GF-D8 (cell line): ENCODE measurements at regions not wholly inside any gene's neighbourhood (a gene's known extent, or its start where the extent isn't known, plus 50 kb on each side); places are given as distances from the start of the nearest gene placed in this dataset.
"Not testable (repeated sequence)": the region's sequence is repeated elsewhere in the genome, so short reads cannot be mapped to it uniquely, and the experiment has no call there.

Experiments used
- DNase-seq: peaks from one replicate; lab custom pipeline; 2025; lab: John Stamatoyannopoulos, UW

GRCh38 chr1:73854527-73854926 is 343.4 kb downstream of the LRRIQ3 start:
- no peak for DNase-seq

- DNase-seq: no peak
These were observed 355.5 kb downstream of the LRRIQ3 start for GRCh38 chr1:73842436-73842835.

DNA sequence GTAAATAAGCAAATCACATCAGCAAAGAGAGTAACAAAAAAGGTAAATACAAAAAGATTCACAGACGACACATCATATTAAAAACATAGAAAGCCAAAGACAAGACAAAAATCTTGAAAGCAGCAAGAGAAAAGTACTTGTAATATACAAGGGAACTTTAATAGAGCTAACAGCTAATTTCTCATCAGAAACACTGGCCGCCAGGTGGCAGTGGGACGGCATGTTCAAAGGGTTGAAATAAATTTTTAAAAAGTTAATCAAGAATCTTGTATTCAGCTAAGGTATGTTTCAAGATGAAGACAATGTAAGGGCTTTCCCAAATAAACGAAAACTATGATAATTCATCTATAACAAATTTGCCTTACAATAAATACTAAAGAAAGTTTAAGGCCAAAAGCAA is 358.1 kb downstream of the LRRIQ3 start:
- no peak for DNase-seq

DNA sequence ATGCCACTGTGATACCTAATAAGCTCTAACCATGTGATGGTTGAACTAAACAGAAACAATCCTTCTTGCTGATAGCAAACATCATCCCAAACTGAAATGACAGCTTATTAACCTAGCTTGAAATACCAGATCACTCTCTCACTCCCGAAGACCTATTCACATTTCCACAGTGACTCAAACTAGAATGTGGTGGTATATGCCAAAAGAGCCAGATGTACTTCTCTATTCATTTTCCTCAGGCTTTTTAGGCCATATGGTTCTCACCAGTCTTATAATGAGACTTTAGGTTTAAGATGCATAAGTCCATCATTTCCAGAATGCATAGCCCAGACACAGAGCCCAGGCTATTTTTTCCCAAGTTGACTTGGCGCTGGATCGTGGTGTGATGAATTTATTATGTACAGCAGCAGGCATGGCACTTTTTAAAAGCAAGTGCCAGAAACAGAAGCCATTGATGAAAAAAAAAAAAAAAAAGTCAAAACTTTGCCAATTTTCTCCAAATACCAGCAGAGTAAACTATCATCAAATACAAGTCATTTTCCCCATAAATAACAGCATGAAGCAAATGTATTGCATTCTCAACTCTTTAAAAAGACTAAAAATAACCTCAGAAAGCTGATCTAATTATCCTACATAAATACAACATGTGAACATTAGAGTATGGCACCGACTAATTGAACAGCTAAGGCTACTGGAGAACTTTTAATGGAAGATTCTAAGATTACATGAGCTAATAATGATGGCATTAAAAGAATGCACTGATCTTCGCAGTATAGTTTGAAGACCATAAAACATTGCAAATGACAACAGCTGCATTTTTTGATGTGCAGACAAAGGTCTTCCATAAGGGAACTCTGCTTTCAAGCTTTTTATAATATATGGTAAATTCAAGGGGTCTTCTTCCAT is 365.4 kb downstream of the LRRIQ3 start:
- DNase-seq: no peak

DNA sequence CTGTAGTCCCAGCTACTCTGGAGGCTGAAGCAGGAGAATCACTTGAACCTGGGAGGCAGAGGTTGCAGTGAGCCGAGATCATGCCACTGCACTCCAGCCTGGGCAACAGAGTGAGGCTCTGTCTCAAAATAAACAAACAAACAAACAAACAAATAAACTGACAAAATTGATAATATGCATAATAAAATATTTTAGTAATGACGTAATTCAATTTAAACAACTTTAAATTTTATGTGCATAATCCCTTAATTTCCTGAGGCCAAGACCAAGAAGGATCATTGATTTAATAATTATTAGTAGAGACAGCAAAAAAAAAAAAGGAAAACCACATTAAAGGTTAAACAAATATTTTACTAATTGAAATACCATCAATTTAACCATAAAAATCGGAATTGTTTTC is 370.7 kb downstream of the LRRIQ3 start:
- DNase-seq: not testable (repeated sequence)

DNA sequence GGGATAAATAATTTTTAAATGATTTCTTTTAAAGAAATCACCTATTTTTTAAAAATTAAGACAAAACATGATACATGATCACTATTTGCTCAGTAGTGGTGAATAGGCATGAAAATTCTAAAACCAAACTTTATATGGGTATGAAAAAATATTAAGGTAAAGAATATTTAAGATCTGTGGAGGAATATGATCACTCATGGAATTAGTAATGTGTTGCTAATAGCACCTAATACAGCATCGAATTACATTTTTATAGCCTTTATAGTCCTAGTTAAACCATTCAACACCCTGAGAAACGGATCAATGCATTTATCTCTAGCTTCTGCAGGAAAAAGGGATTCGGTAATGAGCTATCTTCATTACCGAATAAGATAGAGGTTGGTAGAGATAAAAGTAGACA is 373.9 kb downstream of the LRRIQ3 start:
- no peak for DNase-seq

GRCh38 chr1:73821520-73821919 is 376.5 kb downstream of the LRRIQ3 start:
- no peak for DNase-seq

- no peak for DNase-seq
These were observed 377.1 kb downstream of the LRRIQ3 start for GRCh38 chr1:73820843-73821242.

GRCh38 chr1:73813716-73814115 is 384.3 kb downstream of the LRRIQ3 start:
- no peak for DNase-seq

GRCh38 chr1:73813236-73813635 is 384.7 kb downstream of the LRRIQ3 start:
- no peak for DNase-seq

DNA sequence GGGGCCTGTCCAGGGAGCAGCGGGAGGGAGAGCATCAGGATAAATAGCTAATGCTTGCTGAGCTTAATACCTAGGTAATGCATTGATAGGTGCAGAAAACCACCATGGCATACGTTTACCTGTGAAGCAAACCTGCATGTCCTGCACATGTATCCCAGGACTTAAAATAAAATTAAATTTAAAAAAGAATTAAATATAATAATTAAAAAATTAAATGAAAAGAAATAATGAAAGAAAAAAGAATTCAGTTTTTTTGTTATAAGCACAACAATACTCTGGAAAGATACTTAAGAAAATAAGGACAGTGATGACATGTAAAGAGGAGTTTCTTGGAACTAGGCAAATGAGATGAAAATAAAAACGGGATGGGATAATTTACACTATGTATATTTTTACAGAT is 386.2 kb downstream of the LRRIQ3 start:
- no peak for DNase-seq

DNA sequence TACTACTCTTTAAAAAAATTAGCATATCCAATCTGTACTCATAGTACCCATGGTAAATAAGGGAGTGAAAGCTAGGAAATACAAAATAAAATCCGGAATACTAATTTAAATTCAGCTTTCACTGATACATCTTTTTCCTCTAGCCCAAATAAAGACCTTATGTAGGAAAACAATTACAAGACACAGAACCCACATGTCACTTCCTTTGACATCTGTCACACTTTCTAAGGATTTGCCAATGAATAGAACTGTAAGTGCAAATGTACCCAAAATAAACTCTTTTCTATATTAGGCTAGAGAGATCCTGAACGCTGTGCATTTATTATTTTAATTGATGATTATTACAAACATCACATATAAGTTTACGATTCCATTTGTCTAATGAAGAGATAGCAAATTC is 393.0 kb downstream of the LRRIQ3 start:
- DNase-seq: no peak

- DNase-seq: no peak
These were observed 394.6 kb downstream of the LRRIQ3 start for GRCh38 chr1:73803380-73803779.

GRCh38 chr1:73801912-73802429 is 396.0 kb downstream of the LRRIQ3 start:
- no peak for DNase-seq

DNA sequence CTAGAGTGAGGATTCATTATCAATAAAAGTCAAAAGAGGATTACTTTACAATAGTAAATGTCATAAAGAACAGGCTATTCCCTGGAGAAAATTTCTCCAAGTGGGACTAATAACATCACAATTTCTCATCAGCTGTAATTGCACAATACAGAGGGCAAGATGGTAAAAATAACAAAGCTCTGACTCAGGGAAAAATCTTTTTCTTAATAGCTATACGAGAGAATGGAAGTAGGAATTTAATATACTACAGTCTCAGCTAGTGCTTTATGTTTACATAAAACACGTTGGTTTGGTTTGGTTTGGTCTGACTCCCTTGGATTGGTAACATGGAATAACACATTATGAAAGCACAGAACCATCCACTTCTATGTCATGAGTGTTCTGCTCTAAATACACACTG is 397.6 kb downstream of the LRRIQ3 start:
- no peak for DNase-seq

DNA sequence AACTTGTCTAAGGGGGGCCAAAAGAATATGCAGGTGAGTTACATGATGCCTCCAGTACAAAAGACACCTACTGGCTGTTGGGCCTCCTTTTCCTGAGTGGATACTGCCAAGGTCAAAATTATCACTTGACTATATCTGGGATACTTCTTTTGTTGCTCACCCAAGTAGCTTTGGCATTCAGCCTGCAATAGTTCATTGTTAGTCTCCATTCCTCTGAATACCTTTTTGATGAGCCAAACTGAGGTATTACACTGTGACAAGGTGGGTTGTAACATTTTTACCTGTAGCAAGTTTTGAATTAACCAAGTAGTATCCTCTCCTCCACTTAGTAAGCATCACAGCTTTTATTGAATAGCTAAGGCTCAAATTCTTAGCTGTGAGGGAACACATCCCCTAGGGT is 408.0 kb downstream of the LRRIQ3 start:
- DNase-seq: no peak

DNA sequence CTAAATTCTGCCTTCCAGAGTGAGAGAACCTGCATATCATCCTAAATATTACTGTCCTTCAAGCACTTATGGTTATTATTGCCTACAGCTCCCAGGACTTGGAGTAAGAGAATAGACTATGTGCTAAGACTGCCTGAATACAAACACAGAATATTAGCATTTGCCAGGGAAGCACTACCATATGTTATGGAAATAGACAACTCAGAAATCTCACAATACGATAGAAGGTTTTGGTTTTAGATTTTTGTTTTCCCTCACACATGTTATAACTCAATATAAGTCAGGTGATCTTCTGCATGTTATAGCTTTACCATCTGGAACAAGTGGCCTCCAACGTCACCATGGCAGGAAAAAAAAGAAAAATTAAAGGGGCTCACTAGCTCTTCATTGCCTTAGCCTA is 413.9 kb downstream of the LRRIQ3 start:
- no peak for DNase-seq

GRCh38 chr1:73783352-73783751 is 414.6 kb downstream of the LRRIQ3 start:
- DNase-seq: no peak

- DNase-seq: no peak
These were observed 415.1 kb downstream of the LRRIQ3 start for GRCh38 chr1:73782901-73783300.

DNA sequence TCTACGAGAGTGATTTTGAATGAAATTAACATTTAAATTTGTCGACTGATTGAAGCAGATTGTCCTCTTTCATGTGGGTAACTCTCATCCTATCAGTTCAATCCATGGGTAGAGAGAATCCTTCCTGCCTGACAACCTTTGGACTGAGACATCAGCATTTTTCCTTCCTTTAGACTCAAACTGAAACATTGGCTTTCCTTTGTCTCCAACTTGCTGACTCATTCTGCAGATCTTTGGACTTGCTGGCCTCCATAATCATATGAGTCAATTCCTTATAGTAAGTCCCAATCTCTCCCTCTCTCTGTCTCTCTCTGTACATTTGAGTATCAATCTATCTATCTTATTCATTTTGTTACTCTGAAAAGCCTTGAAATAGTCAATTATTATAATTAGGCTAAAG is 416.7 kb downstream of the LRRIQ3 start:
- DNase-seq: no peak

DNA sequence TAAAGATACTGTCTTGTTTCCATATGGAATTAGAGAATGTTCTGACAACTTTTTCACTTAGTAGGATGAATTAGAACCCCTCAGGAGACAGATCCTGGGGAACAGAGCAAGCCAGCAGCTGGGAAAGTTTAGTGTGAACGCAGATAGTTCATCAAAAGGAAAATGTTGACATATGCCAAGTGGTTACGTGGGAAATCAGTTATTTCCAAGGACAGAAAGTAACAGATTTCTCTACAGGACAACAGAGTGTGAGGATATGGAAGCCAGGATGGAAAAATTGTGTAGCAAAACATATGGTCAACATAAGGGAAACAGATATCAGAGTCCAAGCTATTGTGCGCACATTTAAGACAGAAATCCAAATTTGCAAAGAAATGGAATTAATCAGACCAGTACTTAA is 419.5 kb downstream of the LRRIQ3 start:
- no peak for DNase-seq

GRCh38 chr1:73775896-73776295 is 422.1 kb downstream of the LRRIQ3 start:
- no peak for DNase-seq

DNA sequence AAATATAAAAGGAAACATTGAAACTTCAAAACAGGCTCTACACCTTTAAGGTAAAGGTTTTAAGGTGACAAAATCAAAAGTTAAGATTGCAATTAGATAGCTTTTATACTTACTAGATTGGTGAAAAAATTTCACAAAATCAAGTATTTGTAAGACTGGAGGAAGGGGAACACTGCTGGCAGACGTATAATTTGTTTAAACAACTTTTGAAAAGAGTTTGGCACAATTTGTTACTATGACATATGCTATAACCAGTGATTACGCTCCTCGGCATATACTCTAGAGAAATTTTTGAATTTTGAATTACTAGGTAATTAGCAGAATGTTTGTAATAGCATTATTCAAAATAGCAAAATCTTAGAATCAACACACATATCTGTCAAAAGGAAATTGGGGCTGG is 425.0 kb downstream of the LRRIQ3 start:
- DNase-seq: no peak

- no peak for DNase-seq
These were observed 426.6 kb downstream of the LRRIQ3 start for GRCh38 chr1:73771396-73771795.
